OCI-M1 (cell line): ENCODE measurements at regions not wholly inside any gene's neighbourhood (a gene's known extent, or its start where the extent isn't known, plus 50 kb on each side); places are given as distances from the start of the nearest gene placed in this dataset.
A peak's percentile ranks its signal among the peaks of the same experiment; 100 is the strongest.
"Not testable (repeated sequence)": the region's sequence is repeated elsewhere in the genome, so short reads cannot be mapped to it uniquely, and the experiment has no call there.

ENCODE experiments used
- DNase-seq: peaks from one replicate; lab custom pipeline; 2025; lab: John Stamatoyannopoulos, UW

DNA sequence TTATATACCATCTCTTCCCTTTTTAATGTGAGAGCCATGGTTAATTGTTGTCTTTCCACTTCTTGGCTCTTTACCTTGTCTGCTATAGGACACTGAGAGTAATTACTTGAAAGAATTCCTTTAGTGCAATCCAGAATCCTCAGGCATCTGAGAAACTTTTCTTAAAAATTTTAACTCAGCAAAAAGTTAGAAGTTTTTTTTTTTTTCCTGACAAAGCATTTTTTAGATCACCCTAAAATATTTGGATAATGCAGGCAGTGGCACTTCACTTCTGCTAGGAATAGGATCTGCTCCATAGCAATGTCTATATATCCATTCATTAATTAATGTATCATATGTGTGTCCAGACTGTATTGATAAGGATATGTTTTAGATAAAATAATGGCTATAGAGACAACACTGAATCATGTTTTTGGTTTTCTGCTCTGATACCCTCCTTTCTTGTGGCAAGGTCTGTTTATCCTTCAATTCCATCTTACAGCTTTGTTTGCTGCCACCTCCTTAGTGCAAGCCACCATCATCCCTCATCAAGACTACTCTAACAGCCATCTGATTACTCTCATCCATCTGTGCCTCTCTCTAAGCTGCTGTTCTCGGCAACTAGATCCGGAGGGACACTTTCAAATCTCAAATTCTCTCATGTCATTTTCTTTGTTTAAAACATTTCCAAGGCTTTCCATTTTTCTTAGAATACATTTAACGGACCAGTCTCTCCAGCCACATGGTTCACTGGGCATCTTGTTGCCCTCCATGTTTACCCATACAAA lies 563.5 kb downstream of the EDEM1 start:
- DNase-seq, result no peak

DNA sequence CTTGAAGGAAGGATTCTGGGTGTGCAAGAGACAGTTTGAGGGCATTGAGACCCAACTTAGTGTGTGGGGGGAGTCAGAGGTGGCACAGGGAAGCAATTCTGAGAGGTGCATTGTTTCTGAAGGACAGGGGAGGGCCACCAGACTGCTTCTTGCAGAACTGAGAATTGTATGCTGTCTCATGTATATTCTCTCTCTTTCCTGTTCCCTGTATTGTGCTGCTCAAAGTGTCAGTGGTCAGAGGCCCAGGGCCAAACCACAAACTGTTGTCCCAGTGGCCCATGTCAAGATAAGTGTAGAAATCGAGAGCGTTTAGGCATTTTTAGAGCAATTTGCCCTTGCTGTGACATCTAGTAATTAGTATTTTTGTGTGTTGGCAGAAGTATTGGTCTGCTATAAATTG lies 567.1 kb downstream of the EDEM1 start:
- DNase-seq, result peak; percentile 97

DNA sequence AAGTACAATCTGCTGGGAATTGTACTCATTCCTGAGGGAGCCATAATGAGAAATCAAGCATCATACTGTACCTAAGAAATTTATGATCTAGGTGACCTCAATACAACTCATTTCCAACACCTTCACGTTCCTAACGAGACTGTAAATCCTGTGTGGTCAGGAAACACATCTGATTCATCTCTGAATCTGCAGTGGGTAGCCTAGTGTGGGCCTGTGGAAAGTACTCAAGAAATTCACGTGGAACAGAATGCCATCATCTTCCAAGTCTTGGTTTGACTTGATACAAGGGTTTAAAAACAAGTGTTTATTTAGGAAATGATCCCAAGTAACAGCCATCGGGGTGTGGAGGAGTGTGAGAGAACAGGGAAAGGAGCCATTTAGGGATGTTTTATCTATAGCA lies 568.9 kb downstream of the EDEM1 start:
- DNase-seq, result no peak

DNA sequence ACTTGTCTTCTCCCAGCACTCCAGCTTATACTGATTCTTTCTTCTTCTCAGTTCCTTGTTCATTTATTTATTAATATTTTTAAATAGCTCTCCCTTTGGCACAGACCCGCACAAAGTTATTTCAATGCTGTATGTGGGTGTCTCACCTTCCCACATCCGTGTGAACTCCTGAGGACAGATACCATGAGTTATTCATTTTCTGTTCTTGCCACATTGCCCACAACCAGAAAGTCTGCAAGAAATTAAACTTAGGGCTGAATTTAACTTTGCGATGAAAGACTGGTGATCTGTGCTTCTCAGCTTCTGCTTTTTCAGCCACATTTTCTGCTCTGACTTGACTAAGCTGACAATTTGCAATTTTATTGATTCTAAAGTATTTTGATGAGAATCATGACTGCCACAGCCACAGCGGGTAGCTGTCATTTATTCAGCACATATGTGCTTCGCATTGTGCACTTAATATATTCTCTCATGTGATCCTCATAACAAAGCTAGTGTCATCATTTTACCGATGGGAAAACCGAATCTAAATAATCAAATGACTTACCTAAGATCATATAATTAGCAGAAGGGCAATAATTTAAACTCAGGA lies 569.8 kb downstream of the EDEM1 start:
- peak; percentile 19 for DNase-seq

DNA sequence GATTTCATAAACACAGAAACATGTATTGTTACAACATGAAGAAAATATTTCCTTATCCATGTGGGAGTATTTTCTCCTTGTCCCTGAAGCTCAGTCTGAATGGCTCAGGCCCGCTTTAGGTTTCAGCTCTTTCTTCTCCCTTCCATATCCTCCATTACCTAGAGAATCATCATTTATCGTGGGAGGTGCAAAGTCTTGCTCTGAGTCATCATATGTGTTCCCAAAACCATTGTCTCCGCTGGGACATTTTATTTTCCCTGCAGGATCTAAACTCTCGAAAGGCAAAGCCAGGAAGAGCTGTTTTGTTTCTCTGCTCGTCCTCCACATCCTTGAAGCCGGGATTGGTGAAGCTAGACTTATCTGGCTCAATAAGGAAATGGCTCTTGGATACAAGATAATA lies 571.2 kb downstream of the EDEM1 start:
- no peak for DNase-seq

DNA sequence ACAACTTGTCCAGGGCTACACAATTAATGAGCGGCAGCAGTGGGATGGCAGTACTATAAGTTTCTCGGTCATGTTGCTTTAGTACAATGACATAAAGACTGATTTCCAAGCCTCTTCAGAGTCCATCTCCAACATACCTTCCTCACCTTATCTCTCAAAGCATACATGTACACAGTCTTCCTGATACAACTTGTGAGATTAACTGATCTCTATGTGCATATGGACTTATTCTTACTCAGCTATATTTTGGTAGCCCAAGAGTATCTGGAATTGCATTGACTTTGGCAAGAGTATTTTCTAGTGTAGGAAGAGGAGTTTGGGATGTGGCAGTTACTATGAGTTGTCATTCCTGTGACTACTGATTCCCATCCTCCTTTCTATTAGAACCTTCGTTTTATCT lies 575.0 kb downstream of the EDEM1 start:
- no peak for DNase-seq

DNA sequence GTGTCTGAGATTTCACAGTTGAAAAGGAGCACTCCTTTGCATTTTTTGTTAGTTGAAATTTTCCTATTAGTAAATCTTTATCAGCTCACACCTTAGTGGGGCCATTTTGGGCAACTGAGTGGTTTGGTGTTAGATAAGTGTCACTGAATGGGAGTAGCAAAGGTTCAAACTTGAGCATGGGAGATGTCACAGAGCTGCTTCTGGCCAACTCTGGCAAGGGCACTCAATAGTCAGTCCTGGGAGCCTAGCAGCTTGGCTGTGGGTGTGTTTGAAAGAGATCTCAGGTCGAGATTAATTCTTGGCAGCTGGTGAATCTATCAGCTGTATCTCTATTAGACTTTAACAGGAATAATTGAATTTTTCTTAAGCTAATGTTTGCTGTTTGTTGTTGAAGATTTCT lies 579.3 kb downstream of the EDEM1 start:
- peak; percentile 56 for DNase-seq

DNA sequence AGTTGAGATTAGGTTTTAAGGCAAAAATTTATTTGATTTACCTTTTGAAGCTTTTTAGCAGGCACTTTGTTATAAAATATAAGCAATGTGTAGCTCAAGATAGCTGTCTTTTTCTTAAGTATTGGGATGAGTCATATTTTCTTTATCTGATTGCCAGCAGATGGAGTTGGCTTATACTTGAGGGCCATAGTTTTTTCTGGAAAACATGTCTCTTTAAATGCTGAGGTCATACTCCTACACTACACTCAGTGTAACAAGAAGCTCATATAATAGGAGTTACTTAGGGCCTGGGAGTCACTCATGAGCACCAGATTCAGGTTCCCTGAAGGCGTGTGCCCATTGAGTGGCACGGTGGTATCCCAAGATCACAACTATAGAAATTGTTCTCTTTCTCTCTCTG lies 579.8 kb downstream of the EDEM1 start:
- DNase-seq, result peak; percentile 87

DNA sequence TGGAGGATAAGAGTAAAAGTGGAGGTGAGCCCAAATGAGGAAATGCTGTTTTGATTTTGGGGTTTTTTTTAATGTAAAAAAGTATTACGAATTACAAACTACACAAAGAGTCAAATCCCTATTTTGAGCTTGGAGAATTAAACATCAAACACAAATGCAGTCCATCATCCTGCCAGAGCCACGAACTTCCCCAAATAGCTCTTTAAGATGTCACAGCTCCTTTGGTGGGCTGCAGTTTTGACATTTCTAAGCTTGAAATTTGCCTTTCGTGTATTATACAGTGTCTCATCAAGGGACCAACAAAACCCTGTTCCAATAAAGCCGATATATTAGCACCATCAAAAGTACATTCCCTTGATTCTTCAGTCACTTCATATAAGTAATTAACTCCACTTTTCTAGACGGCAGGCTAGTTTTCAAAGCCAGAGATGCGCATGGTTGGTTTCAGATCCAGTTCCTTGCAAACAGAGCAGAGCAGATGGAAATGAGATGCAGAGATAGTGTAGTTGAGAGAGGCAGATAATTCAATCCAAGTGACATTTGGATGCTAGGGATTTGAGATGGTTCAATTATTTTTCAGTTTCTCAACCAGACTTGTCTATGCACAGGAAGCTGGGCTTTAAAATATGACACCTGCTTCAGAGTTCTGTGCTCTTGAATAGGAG lies 580.9 kb downstream of the EDEM1 start:
- DNase-seq, result no peak

DNA sequence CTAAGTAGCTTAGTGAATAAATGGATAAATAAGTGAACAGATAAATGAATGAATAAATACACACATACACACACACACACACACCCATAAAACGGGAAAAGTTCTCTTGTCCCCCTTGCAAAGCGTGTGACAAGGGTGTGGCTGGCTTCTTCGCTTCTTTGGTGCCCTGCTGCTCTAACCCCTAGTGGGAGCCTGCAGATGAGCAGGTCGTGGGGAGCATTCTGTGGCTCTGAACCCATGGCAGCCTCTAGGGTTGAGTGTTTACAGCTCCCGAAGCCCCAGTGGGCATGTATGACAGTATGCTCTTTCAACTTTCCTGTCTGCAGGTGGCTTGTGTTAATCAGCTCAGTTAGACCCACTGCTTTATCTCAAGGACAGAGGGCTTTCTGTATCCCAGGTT lies 582.3 kb downstream of the EDEM1 start:
- DNase-seq, result no peak

DNA sequence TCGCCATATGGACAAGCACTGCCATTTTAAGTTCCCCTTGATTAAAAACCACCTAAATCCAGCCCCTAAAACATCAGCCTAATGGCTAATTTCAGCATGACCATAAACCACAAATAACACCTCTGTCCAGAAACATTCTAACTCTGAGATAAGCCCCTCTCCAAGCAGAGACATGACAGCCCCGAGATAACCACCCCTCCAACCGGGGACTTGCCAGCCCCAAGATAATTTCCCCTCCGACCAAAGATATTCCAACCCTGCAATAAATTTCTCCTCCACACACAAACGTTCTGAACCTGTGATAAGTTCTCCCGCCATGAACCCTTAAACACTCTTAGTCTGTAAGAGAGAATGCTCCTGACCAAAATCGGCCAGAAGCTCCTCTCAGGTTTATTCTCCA lies 586.8 kb downstream of the EDEM1 start:
- DNase-seq, result peak; percentile 56

DNA sequence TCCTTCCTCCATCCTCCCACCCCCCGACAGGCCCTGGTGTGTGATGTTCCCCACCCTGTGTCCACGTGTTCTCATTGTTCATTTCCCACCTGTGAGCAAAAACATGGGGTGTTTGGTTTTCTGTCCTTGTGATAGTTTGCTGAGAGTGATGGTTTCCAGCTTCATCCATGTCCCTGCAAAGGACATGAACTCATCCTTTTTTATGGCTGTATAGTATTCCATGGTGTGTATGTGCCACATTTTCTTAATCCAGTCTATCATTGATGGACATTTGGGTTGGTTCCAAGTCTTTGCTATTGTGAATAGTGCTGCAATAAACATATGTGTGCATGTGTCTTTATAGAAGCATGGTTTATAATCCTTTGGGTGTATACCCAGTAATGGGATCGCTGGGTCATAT lies 587.6 kb downstream of the EDEM1 start:
- DNase-seq, result not testable (repeated sequence)

DNA sequence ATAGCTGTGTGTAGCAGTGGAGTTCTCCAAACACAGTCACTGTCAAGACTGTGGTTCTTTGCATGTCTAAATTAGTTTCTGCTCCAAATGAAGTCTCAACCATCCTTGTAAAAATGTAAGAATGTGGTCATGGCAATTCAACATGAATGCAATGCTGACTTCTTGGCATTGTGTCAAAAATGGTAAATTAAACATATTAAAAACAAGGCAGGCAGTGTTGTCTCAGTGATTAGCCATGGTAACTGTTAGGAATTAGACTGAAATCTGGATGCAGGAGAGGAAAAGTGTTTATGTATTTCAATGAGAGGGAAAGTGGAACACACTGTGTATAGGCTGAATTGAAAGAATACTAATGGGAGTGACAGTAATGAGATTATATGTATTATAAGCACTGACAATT lies 597.2 kb downstream of the EDEM1 start:
- DNase-seq, result no peak

DNA sequence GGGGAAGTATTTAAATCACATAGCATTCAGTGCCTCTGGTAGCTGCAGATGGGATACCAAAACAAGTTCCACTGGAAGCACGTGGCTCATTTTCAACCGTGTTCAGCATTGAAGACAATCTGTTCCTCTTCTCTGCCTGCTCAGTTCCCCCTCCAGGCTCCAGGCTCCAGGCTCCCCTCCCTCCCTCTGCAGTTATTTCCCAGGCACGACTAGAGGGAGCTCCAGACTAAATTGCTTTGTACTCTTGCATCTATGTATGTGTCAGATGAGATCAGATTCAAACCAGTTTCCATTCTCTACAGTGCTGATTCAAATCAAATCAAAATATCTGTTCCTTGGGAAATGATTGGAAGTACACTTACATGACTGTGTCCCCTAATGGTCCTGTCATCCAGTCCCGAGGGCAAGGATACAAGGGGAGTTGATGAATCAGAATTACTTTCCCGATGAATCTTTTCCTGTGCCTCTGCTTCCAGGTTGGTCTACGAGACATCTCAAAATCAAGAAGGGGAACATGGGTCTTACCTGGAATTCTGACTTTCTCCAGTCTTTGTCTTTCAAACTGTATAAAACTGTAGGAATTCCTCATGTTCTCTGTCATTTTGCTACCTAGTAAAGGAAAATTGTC lies 600.5 kb downstream of the EDEM1 start:
- peak; percentile 81 for DNase-seq

DNA sequence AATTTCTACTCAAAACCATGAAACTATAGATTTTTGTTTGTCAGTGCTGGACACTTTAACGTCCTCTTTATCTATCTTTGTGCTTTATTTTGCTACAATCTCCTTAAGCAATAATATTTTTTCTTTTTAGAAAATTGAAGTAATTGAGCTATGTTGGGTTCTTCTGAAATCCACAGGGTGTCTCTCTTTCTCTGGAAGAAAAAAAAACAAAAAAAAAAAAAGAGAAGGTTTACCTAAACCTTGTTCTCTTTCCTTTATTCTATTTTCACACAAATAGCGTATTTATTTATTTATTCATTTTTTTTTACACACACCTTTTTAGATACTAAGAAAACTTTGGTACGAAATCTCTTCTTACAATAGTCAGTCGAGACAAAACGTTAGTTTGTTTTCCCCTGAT lies 601.0 kb downstream of the EDEM1 start:
- peak; percentile 14 for DNase-seq

DNA sequence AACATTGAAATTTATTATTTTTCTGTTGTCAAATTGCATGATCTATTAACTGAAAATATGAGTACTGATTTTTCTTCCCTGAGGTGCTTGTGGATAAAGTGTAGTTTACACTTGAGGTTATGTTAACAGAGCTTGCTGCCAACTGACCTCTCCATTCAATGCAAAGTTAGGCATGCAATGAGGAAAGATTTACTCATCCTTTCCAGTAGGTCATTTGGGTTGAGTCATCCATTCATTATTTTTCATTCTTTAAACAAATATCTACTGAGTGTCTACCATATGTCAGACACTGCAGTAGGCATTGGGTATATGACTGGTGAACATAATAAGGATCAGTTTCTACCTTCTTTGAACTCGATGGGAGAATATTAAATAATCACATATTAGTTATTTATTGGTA lies 604.1 kb downstream of the EDEM1 start:
- no peak for DNase-seq

DNA sequence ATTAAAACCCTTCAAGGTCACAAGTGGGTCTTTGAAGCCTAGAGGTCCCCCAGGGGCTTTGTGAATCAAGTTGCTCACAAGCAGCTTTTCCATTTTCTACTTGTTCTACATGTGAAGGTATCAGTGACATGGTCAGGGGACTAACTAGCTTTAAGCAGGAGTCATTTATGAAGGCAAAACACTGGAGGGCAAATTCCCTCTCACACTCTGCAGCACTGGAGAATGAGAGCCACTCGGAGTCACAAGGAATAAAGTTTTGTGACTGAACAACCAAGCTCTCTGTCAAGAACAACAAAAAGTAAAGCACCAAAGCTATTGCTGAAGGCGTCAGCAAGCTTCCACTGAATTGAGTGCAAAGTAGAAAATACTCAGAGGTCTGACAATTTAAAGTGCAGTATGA lies 609.0 kb downstream of the EDEM1 start:
- DNase-seq, result no peak

DNA sequence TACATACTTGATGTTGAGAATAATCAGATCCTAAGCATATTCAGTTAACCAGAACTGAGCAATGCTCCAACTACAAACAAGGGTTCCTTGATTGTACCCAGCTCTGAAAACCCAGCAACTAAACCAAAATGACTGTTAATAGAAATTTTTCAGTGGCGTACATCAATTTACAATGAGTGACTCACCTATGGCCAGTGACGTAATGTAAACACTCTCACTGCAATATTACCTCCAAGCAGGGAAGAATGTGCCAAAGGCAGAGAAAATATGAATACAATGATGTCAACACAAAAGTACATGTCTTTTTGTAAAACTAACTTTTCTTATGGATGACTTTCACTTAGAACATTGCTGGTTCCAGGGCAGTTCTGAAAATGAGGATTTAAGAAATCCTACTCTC lies 611.3 kb downstream of the EDEM1 start:
- no peak for DNase-seq

DNA sequence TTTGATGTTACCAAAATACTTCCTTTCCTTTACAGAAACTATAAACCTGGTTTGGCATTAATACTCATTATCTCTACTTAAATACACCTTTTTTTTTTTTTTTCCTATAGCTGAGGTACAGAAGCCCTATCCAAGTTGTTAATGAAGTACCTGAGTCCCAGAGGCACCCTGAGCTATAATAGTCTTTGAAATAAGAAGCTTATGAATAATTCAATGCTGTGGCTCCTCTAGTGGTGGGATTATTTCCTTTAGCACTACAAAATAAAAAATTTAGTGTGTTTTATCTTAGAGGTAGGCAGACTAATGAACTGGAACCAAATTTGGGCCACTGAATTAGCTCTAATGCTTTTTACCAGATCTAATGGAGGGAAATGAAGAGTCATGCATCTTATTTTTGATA lies 611.9 kb downstream of the EDEM1 start:
- DNase-seq, result peak; percentile 13

DNA sequence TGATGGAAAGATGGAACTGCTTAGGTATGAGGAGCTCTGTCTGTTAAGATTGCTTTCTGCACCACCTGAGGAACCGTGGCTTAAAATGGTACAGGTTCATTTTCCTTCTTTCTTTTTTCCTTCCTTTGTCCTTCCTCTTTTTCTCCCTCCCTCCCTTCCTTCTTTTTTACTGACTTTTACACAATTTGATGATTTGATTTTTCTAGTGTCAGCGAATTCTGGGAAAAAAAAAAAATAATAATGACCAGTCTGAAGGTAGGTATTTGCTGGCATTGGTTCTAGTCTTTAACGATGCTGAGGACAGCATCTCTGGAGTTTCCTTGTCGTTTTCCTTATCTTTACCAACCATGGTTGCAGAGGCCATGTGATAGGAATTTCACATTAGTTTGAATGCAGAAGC lies 613.5 kb downstream of the EDEM1 start:
- DNase-seq, result no peak

DNA sequence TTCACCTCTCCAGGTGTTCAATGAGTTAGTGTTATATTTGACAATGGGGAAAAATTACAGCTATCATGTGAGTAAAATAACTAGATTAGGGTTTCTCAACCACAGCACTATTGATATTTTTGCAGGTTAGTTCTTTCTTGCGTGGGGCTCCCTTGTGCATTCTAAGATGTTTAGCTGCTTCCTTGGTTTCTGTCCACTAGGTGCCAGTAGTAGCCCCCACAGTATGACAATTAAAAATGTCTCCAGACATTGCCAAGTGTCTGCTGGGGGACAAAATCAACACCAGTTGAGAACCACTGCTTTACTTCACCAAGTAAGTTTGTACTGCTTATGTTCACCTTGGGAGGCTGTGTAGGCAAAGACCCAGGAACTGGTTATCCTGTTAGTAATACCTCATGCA lies 618.7 kb downstream of the EDEM1 start:
- peak; percentile 43 for DNase-seq

DNA sequence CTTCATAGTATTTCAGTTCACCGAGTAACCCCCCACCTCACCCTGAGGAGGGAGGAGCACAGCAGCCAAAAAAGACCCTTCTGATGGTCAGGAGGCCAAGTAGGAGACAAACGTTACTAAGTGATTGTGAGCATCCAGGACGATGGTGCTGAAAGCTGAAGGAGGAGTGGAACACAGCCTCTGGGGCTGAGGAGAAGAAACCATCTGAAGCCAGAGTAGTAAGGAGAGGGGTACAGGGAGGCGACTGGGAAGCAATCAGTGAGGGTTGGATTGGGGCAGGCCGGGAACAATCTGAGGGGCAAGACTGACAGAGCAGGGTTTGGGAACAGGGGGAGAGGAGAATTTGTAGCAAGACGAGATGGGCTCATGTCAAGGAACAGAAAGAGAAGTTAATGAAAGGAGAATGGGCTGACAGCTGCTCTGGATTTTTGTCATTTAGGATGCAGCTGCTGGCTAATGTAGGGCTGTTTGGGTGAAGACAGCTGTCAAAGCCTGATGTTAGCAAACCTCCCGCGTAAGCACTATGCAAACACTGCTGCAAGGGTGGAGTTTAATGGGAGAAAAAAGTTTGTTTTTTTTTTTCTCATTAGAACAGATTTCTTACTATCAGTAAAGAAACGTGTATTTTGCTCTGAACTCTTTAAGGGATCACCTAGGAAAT lies 622.2 kb downstream of the EDEM1 start:
- no peak for DNase-seq

DNA sequence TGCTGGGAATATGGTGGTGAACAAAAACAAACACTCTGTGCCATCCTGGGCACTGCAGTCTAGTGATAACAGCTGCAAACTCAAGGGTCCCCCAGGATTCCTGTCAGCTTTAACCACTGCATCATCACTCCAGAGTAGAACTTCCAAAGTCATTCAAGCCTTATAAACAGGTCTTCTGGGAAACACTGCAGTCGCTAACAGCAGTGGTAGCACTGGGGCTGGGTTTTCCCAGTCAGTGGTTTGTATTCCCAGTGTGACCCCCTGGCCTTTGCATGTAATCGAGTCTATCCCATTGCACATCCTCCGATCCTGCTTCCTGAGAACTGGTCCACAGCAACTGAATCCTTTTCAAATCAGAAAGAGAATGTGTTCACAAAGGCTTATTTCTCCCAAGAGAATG lies 623.5 kb downstream of the EDEM1 start:
- DNase-seq, result no peak
